GM19351 (cell line): ENCODE measurements at regions not wholly inside any gene's neighbourhood (a gene's known extent, or its start where the extent isn't known, plus 50 kb on each side); places are given as distances from the start of the nearest gene placed in this dataset.
A peak's percentile ranks its signal among the peaks of the same experiment; 100 is the strongest.

ENCODE experiments used
- ATAC-seq: cut with Tn5 transposase; IDR thresholded peaks from one replicate; pipeline ENCODE4 v1.9.1; 2021; ENCODE audit warnings: mild to moderate bottlenecking, moderate library complexity; ENCODE audit not compliant: unreplicated experiment

- no peak for ATAC-seq
These were observed 329.5 kb downstream of the KCNRG start for GRCh38 chr13:50344717-50345116.

GRCh38 chr13:50345804-50346203, 330.6 kb downstream of the KCNRG start:
- ATAC-seq = no peak

- ATAC-seq = no peak
These were observed 333.1 kb downstream of the KCNRG start for GRCh38 chr13:50348371-50348770.

- no peak for ATAC-seq
These were observed 337.7 kb downstream of the KCNRG start for GRCh38 chr13:50352720-50353480.

- no peak for ATAC-seq
These were observed 338.6 kb downstream of the KCNRG start for GRCh38 chr13:50353651-50354415.

GRCh38 chr13:50355797-50356196, 340.6 kb downstream of the KCNRG start:
- ATAC-seq = peak; percentile 80

GRCh38 chr13:50357136-50357535, 341.9 kb downstream of the KCNRG start:
- no peak for ATAC-seq

GRCh38 chr13:50357586-50358118, 342.4 kb downstream of the KCNRG start:
- no peak for ATAC-seq

GRCh38 chr13:50358231-50359040, 343.2 kb downstream of the KCNRG start:
- no peak for ATAC-seq

GRCh38 chr13:50359041-50359367, 343.8 kb downstream of the KCNRG start:
- ATAC-seq = no peak

GRCh38 chr13:50359779-50360178, 344.5 kb downstream of the KCNRG start:
- ATAC-seq = no peak

- ATAC-seq = no peak
These were observed 345.4 kb downstream of the KCNRG start for GRCh38 chr13:50360637-50361036.

GRCh38 chr13:50361282-50361681, 346.0 kb downstream of the KCNRG start:
- no peak for ATAC-seq

- peak; percentile 47 for ATAC-seq
These were observed 350.5 kb downstream of the KCNRG start for GRCh38 chr13:50365408-50366391.

- peak; percentile 69 for ATAC-seq
These were observed 351.4 kb downstream of the KCNRG start for GRCh38 chr13:50366488-50367174.

- ATAC-seq = no peak
These were observed 354.4 kb downstream of the KCNRG start for GRCh38 chr13:50369646-50370045.

GRCh38 chr13:50370303-50370950, 355.2 kb downstream of the KCNRG start:
- ATAC-seq = peak; percentile 64

- ATAC-seq = no peak
These were observed 359.3 kb downstream of the KCNRG start for GRCh38 chr13:50374517-50374916.

GRCh38 chr13:50375792-50376191, 360.5 kb downstream of the KCNRG start:
- no peak for ATAC-seq
